IMR-90 (cell line): ENCODE measurements at regions not wholly inside any gene's neighbourhood (a gene's known extent, or its start where the extent isn't known, plus 50 kb on each side); places are given as distances from the start of the nearest gene placed in this dataset.

Experiments used
- ATAC-seq: fragments of 200-7000 bp; cut with Tn5 transposase; 2 replicates; pipeline ENCODE4 v1.9.1; 2020; ENCODE audit warnings: low read depth, mild to moderate bottlenecking, moderate library complexity
- BruUV-seq: library from RNA; stranded (reverse); fragments of 400-500 nt; replicated peaks from 2 replicates; lab custom pipeline; 2021; lab: Mats Ljungman, UMichigan
- CTCF ChIA-PET: fragments of 300-600 bp; formaldehyde crosslinking; extraction: SDS; loops from one replicate; lab custom pipeline; 2021; ENCODE audit warnings: antibody characterized with exemption; lab: Yijun Ruan, JAX
- POLR2A ChIA-PET: fragments of 300-600 bp; sonication (Branson Sonifier 250); formaldehyde crosslinking; loops from one replicate; lab custom pipeline; 2022; ENCODE audit warnings: antibody characterized with exemption; ENCODE audit not compliant: unreplicated experiment; lab: Charles Lee
- DNase-seq: peaks from one replicate; pipeline ENCODE4 v3.0.0; 2013
- H2AFZ ChIP-seq: replicated peaks from 2 replicates; pipeline ENCODE3; 2013; ENCODE audit warnings: low read length, mild to moderate bottlenecking; ENCODE audit not compliant: poor library complexity
- H2AK5ac ChIP-seq: 2 replicates; pipeline ENCODE4 v1.6.1; 2013; ENCODE audit warnings: low read depth, low read length, inconsistent platforms
- H2AK9ac ChIP-seq: replicated peaks from 2 replicates; pipeline ENCODE3; 2013; ENCODE audit warnings: mild to moderate bottlenecking, low read depth, low read length, moderate library complexity; ENCODE audit not compliant: poor library complexity
- H2BK120ac ChIP-seq: 2 replicates; pipeline ENCODE4 v1.6.1; 2013; ENCODE audit warnings: low read depth, low read length, inconsistent platforms
- H2BK15ac ChIP-seq: 3 replicates; pipeline ENCODE4 v1.6.1; 2013; ENCODE audit warnings: low read depth, low read length, inconsistent platforms
- H2BK20ac ChIP-seq: 2 replicates; pipeline ENCODE4 v1.6.1; 2013; ENCODE audit warnings: low read depth, mild to moderate bottlenecking, inconsistent platforms, low read length, moderate library complexity
- H2BK5ac ChIP-seq: 2 replicates; pipeline ENCODE4 v1.6.1; 2013; ENCODE audit warnings: mild to moderate bottlenecking, low read depth, low read length, inconsistent platforms; ENCODE audit not compliant: poor library complexity, severe bottlenecking
- H3K14ac ChIP-seq: replicated peaks from 2 replicates; pipeline ENCODE4 v1.6.1; 2013; ENCODE audit warnings: low read depth, low read length, inconsistent platforms
- H3K18ac ChIP-seq: 2 replicates; pipeline ENCODE4 v1.6.1; 2013; ENCODE audit warnings: low read depth, low read length, control low read depth
- H3K23ac ChIP-seq: 2 replicates; pipeline ENCODE4 v1.6.1; 2013; ENCODE audit warnings: low read depth, low read length, inconsistent platforms
- H3K27ac ChIP-seq: 2 replicates; pipeline ENCODE4 v1.5.1; 2013; ENCODE audit warnings: mild to moderate bottlenecking, control low read depth, low read length; ENCODE audit not compliant: insufficient read depth
- H3K27me3 ChIP-seq: 2 replicates; pipeline ENCODE4 v1.6.1; 2013; ENCODE audit warnings: low read length; ENCODE audit not compliant: control insufficient read depth, insufficient read depth
- H3K36me3 ChIP-seq: 2 replicates; pipeline ENCODE4 v1.6.1; 2013; ENCODE audit warnings: low read length, mixed read lengths; ENCODE audit not compliant: control insufficient read depth, insufficient read depth
- H3K4ac ChIP-seq: 2 replicates; pipeline ENCODE4 v1.6.1; 2013; ENCODE audit warnings: low read depth, low read length, inconsistent platforms
- H3K4me1 ChIP-seq: 2 replicates; pipeline ENCODE4 v1.6.1; 2013; ENCODE audit warnings: low read length, mixed read lengths; ENCODE audit not compliant: control insufficient read depth, insufficient read depth
- H3K4me2 ChIP-seq: 2 replicates; pipeline ENCODE4 v1.6.1; 2013; ENCODE audit warnings: low read depth, mild to moderate bottlenecking, control low read depth, low read length, moderate library complexity
- H3K4me3 ChIP-seq: 2 replicates; pipeline ENCODE4 v1.5.1; 2013; ENCODE audit warnings: low read depth, mild to moderate bottlenecking, control low read depth, low read length, moderate library complexity; ENCODE audit not compliant: insufficient read depth
- H3K56ac ChIP-seq: 2 replicates; pipeline ENCODE4 v1.6.1; 2013; ENCODE audit warnings: low read length, inconsistent platforms; ENCODE audit not compliant: insufficient read depth; ENCODE audit errors: extremely low read depth
- H3K79me1 ChIP-seq, 2 experiments: 2 replicates each; pipeline ENCODE4 v1.6.1; 2013; ENCODE audit warnings: low read length in 2 of 2, inconsistent platforms in 1 of 2, low read depth in 1 of 2
- H3K9ac ChIP-seq: 2 replicates; pipeline ENCODE4 v1.6.1; 2013; ENCODE audit warnings: low read depth, low read length, control low read depth
- H3K9me1 ChIP-seq: 2 replicates; pipeline ENCODE4 v1.6.1; 2013; ENCODE audit warnings: low read length, inconsistent platforms; ENCODE audit not compliant: insufficient read depth
- H3K9me3 ChIP-seq: 2 replicates; pipeline ENCODE4 v1.6.1; 2013; ENCODE audit warnings: low read length; ENCODE audit not compliant: control insufficient read depth, insufficient read depth
- H4K20me1 ChIP-seq: 2 replicates; pipeline ENCODE4 v1.6.1; 2013; ENCODE audit warnings: low read length, inconsistent platforms; ENCODE audit not compliant: insufficient read depth
- H4K5ac ChIP-seq: 2 replicates; pipeline ENCODE4 v1.6.1; 2013; ENCODE audit warnings: mild to moderate bottlenecking, low read depth, low read length, control low read depth
- H4K8ac ChIP-seq, 2 experiments: 2 replicates each; pipeline ENCODE4 v1.6.1; 2013; ENCODE audit warnings: low read depth in 2 of 2, low read length in 2 of 2, control low read depth in 1 of 2, inconsistent platforms in 1 of 2
- H4K91ac ChIP-seq: 2 replicates; pipeline ENCODE4 v1.6.1; 2013; ENCODE audit warnings: low read depth, low read length, inconsistent platforms; ENCODE audit not compliant: insufficient read depth
- FOS ChIP-seq: fragments of 150-350 bp; IDR thresholded peaks from 2 replicates; pipeline ENCODE4 v1.6.1; 2016; ENCODE audit warnings: low read depth, low read length
- RCOR1 ChIP-seq: IDR thresholded peaks from 2 replicates; pipeline ENCODE4 v1.6.1; 2012; ENCODE audit warnings: mild to moderate bottlenecking, low read length, improper control_type of control experiment; ENCODE audit not compliant: insufficient replicate concordance
- SMC3 ChIP-seq: fragments of 150-350 bp; IDR thresholded peaks from 2 replicates; pipeline ENCODE4 v1.6.1; 2016; ENCODE audit warnings: low read depth, mild to moderate bottlenecking, antibody characterized with exemption, low read length, moderate library complexity
- WGBS, 2 experiments: methylation state at CpG; one replicate each; pipeline versions ENCODE4 v1.1.5 to v1.1.7; 2013; ENCODE audit warnings: missing lambda C conversion rate in 2 of 2; ENCODE audit not compliant: insufficient read length in 1 of 2; ENCODE audit errors: extremely low coverage in 2 of 2; 5-methylcytosine and 5-hydroxymethylcytosine counted together
- dilution Hi-C: fragments of 300-500 bp; cut with HindIII; formaldehyde crosslinking; loops from one replicate; pipeline ENCODE4 v1.14.3; 2018; ENCODE audit warnings: low sequenced_read_pairs; ENCODE audit not compliant: unreplicated experiment
- in situ Hi-C: fragments of 300-500 bp; cut with MboI; formaldehyde crosslinking; loops from 3 replicates; pipeline ENCODE4 v1.14.3; 2019; ENCODE audit warnings: low sequenced_read_pairs, inconsistent platforms, mixed read lengths
- intact Hi-C: fragments of 100-400 bp; cut with micrococcal nuclease; formaldehyde crosslinking; loops from 2 replicates; pipeline ENCODE4 v1.10.0; 2022

GRCh38 chr2:217418544-217418943 lies 558.7 kb upstream of the TNP1 start:
- Histone ChIP-seq H4K91ac (peak overlapping the region; percentile 49), H4K5ac (peak overlapping the region; percentile 69; the same call in 1 of the 2 replicates), H3K9ac (peak overlapping the region; percentile 24), H2BK120ac (peak overlapping the region; percentile 90), H2BK15ac (peak overlapping the region; percentile 64; the same call in 2 of the 3 replicates), H4K20me1 (no peaks in the 10 kb centered on the region), H3K14ac (peak overlapping the region; percentile 87), H3K9me1 (no peaks in the 10 kb centered on the region), H3K23ac (peak overlapping the region; percentile 44; the same call in 1 of the 2 replicates), H3K27me3 (no peaks in the 10 kb centered on the region), H4K8ac (peak overlapping the region in 1 of 2 experiments; percentile 73; a peak in 2 of 4 replicates), H3K79me1 (no peaks in the 10 kb centered on the region), H2AFZ (no peak overlapping the region), H3K9me3 (no peaks in the 10 kb centered on the region), H2BK5ac (peak overlapping the region; percentile 83), H3K18ac (peak overlapping the region; percentile 85), H3K56ac (no peak overlapping the region), H2BK20ac (peak overlapping the region; percentile 75), H3K4ac (peak overlapping the region; percentile 68), H2AK9ac (no peak overlapping the region), H3K36me3 (no peaks in the 10 kb centered on the region), H3K27ac (peak overlapping the region; percentile 12; the same call in 1 of the 2 replicates), H2AK5ac (no peak overlapping the region; the same call in 1 of the 2 replicates), H3K4me2 (peak overlapping the region; percentile 5; the same call in 1 of the 2 replicates), H3K4me3 (no peak overlapping the region), H3K4me1 (peaks cover 12% of the 10 kb centered on the region)
- ChIA-PET CTCF (no interaction called here), POLR2A (no interaction called here)
- 83% methylated on average over 2 of the region's 3 CpGs; no CpG with 5 or more reads in 1 of the 2 experiments for whole genome bisulfite sequencing, 2 experiments
- TF ChIP-seq RCOR1 (peak; percentile 1), SMC3 (no peak), FOS (no peak)
- BruUV-seq, result no TSS peak
- dilution Hi-C loops, result no loop called here
- DNase-seq (no peak), ATAC-seq (no peak; the same call in 1 of the 2 replicates)
- intact Hi-C loops, result no loop called here
- in situ Hi-C loops, result no loop called here
